GM12878 (cell line): ENCODE measurements at regions not wholly inside any gene's neighbourhood (a gene's known extent, or its start where the extent isn't known, plus 50 kb on each side); places are given as distances from the start of the nearest gene placed in this dataset.

ENCODE experiments used
- ATAC-seq: fragments of 200-7000 bp; cut with Tn5 transposase; 3 replicates; pipeline ENCODE4 v1.9.1; 2020; ENCODE audit warnings: mild to moderate bottlenecking, moderate library complexity
- BruUV-seq: library from RNA; stranded (reverse); fragments of 400-500 nt; replicated peaks from 2 replicates; lab custom pipeline; 2021; lab: Mats Ljungman, UMichigan
- CTCF ChIA-PET: fragments of 300-600 bp; sonication (Branson Sonifier 250); formaldehyde crosslinking; extraction: SDS; loops from one replicate; lab custom pipeline; 2021; ENCODE audit warnings: inconsistent platforms; lab: Yijun Ruan, JAX
- POLR2A ChIA-PET: fragments of 350-600 bp; formaldehyde crosslinking; extraction: SDS; loops from one replicate; lab custom pipeline; 2021; ENCODE audit warnings: inconsistent platforms; lab: Charles Lee
- RAD21 ChIA-PET: fragments of 300-600 bp; sonication (Branson Sonifier 250); formaldehyde crosslinking; loops from one replicate; lab custom pipeline; 2023; ENCODE audit warnings: antibody characterized with exemption; ENCODE audit not compliant: unreplicated experiment; lab: Charles Lee
- SMC1A ChIA-PET: fragments of 300-600 bp; sonication (Branson Sonifier 250); formaldehyde crosslinking; loops from one replicate; lab custom pipeline; 2023; ENCODE audit not compliant: unreplicated experiment, uncharacterized antibody; lab: Charles Lee
- DNase-seq: peaks from one replicate; pipeline ENCODE4 v3.0.0-alpha.2; 2011; ENCODE audit warnings: low read depth, low spot score
- FAIRE-seq: peaks from 3 replicates; lab custom pipeline; 2011; peaks lifted over from hg19 to GRCh38; lab: Jason Lieb, UNC
- H2AFZ ChIP-seq: 2 replicates; pipeline ENCODE4 v1.6.0; 2011; ENCODE audit warnings: low read depth, low read length, control low read depth; ENCODE audit not compliant: control insufficient read depth
- H3K27ac ChIP-seq: 2 replicates; pipeline ENCODE4 v1.5.1; 2011; ENCODE audit warnings: control low read depth; ENCODE audit not compliant: control insufficient read depth, insufficient read depth
- H3K27me3 ChIP-seq, 2 experiments: replicated peaks in 1 of 2; 2 replicates each; pipeline versions ENCODE4 v1.6.0 to v1.6.1; 2011; ENCODE audit warnings: low read length in 1 of 2; ENCODE audit not compliant: control insufficient read depth in 2 of 2, insufficient read depth in 2 of 2
- H3K36me3 ChIP-seq, 2 experiments: 2 replicates each; pipeline ENCODE4 v1.5.1; 2011; ENCODE audit warnings: low read length in 1 of 2; ENCODE audit not compliant: control insufficient read depth in 2 of 2, insufficient read depth in 2 of 2
- H3K4me1 ChIP-seq: 2 replicates; pipeline ENCODE4 v1.6.1; 2011; ENCODE audit warnings: mild to moderate bottlenecking, low read length, moderate library complexity, mixed read lengths; ENCODE audit not compliant: control insufficient read depth, insufficient read depth
- H3K4me2 ChIP-seq: 2 replicates; pipeline ENCODE4 v1.6.0; 2011; ENCODE audit warnings: control low read depth; ENCODE audit not compliant: control insufficient read depth, insufficient read depth
- H3K4me3 ChIP-seq: fragments of 200-600 bp; sonication (generic); 2 replicates; pipeline ENCODE4 v1.5.1; 2016
- H3K79me2 ChIP-seq: 2 replicates; pipeline ENCODE4 v1.6.0; 2011; ENCODE audit warnings: low read length; ENCODE audit not compliant: control insufficient read depth, insufficient read depth
- H3K9ac ChIP-seq: 2 replicates; pipeline ENCODE4 v1.8.0; 2011; ENCODE audit warnings: low read length, control low read depth, mixed read lengths; ENCODE audit not compliant: control insufficient read depth, insufficient read depth
- H3K9me3 ChIP-seq: replicated peaks from 3 replicates; pipeline ENCODE4 v1.5.1; 2011; ENCODE audit warnings: mild to moderate bottlenecking, low read length; ENCODE audit not compliant: control insufficient read depth, insufficient read depth
- H4K20me1 ChIP-seq: 2 replicates; pipeline ENCODE4 v1.6.0; 2011; ENCODE audit not compliant: control insufficient read depth, insufficient read depth
- ATF2 ChIP-seq: IDR thresholded peaks from 2 replicates; pipeline ENCODE4 v1.6.1; 2012; ENCODE audit warnings: low read length, inconsistent platforms
- BRCA1 ChIP-seq: IDR thresholded peaks from 2 replicates; pipeline ENCODE4 v1.6.1; 2011; ENCODE audit warnings: low read depth, low read length, improper control_type of control experiment
- CREM ChIP-seq: IDR thresholded peaks from 2 replicates; pipeline ENCODE4 v1.6.1; 2014; ENCODE audit warnings: antibody characterized with exemption, low read depth
- HDGF ChIP-seq: fragments of 450-650 bp; IDR thresholded peaks from 2 replicates; pipeline ENCODE4 v1.6.1; 2016; ENCODE audit warnings: antibody characterized with exemption
- JUNB ChIP-seq: IDR thresholded peaks from 2 replicates; pipeline ENCODE4 v1.6.1; 2016; ENCODE audit warnings: antibody characterized with exemption, mild to moderate bottlenecking
- JUND ChIP-seq: IDR thresholded peaks from 2 replicates; pipeline ENCODE4 v1.6.1; 2012; ENCODE audit warnings: low read depth, mild to moderate bottlenecking, low read length, improper control_type of control experiment, moderate library complexity
- KAT2A ChIP-seq: conservative IDR thresholded peaks from 2 replicates; pipeline ENCODE4 v1.6.1; 2011; ENCODE audit warnings: low read depth, low read length; ENCODE audit not compliant: control insufficient read depth
- MYB ChIP-seq: fragments of 150-350 bp; IDR thresholded peaks from 2 replicates; pipeline ENCODE4 v1.6.1; 2014; ENCODE audit warnings: mild to moderate bottlenecking, low read depth, low read length, borderline replicate concordance
- NR2C2 ChIP-seq: IDR thresholded peaks from 2 replicates; pipeline ENCODE4 v1.6.1; 2011; ENCODE audit warnings: borderline replicate concordance, low read depth; ENCODE audit not compliant: control insufficient read depth, insufficient read length
- RAD51 ChIP-seq: fragments of 450-650 bp; IDR thresholded peaks from 2 replicates; pipeline ENCODE4 v1.6.1; 2016; ENCODE audit warnings: moderate library complexity, mild to moderate bottlenecking, inconsistent platforms
- SRF ChIP-seq, 2 experiments: IDR thresholded peaks; 2 replicates each; pipeline ENCODE4 v1.6.1; 2011; ENCODE audit warnings: low read depth in 2 of 2, low read length in 2 of 2, mild to moderate bottlenecking in 1 of 2, moderate library complexity in 1 of 2
- SUPT20H ChIP-seq: IDR thresholded peaks from 2 replicates; pipeline ENCODE4 v1.6.1; 2011; ENCODE audit warnings: low read depth, mild to moderate bottlenecking, low read length, moderate library complexity, borderline replicate concordance; ENCODE audit not compliant: control insufficient read depth
- ZBED1 ChIP-seq: IDR thresholded peaks from 2 replicates; pipeline ENCODE4 v1.6.1; 2016; ENCODE audit warnings: borderline replicate concordance
- ZBTB40 ChIP-seq: fragments of 450-650 bp; IDR thresholded peaks from 2 replicates; pipeline ENCODE4 v1.6.1; 2016; ENCODE audit warnings: mild to moderate bottlenecking, moderate library complexity, borderline replicate concordance
- WGBS: methylation state at CpG from one replicate; pipeline ENCODE4 v1.1.6; 2016; ENCODE audit warnings: low lambda C conversion rate; ENCODE audit not compliant: insufficient replicate concordance, insufficient coverage; ENCODE audit errors: missing lambda C conversion rate; 5-methylcytosine and 5-hydroxymethylcytosine counted together
- in situ Hi-C: fragments of 300-500 bp; cut with MboI; formaldehyde crosslinking; loops from 9 replicates; pipeline ENCODE4 v1.14.3; 2018; ENCODE audit warnings: mixed read lengths
- intact Hi-C: fragments of 100-400 bp; cut with micrococcal nuclease; formaldehyde crosslinking; loops from one replicate; pipeline ENCODE4 v1.14.2; 2022; ENCODE audit not compliant: unreplicated experiment
- TF ChIP-seq, protein P1 (sequence below): IDR thresholded peaks from 2 replicates; pipeline ENCODE4 v1.6.1; 2012; ENCODE audit warnings: low read depth, low read length, improper control_type of control experiment
- TF ChIP-seq, protein P2 (sequence below): fragments of 450-650 bp; IDR thresholded peaks from 2 replicates; pipeline ENCODE4 v1.6.1; 2018; ENCODE audit warnings: mild to moderate bottlenecking, low read depth, moderate library complexity; ENCODE audit not compliant: partially characterized antibody

- no peak for TF ChIP-seq SRF (IDR thresholded peaks at IDR 0.05; ENCODE audit: low read depth in 2 of 2, low read length in 2 of 2)
- TF ChIP-seq ZBTB40 = no peak
- TF ChIP-seq, protein P1, sequence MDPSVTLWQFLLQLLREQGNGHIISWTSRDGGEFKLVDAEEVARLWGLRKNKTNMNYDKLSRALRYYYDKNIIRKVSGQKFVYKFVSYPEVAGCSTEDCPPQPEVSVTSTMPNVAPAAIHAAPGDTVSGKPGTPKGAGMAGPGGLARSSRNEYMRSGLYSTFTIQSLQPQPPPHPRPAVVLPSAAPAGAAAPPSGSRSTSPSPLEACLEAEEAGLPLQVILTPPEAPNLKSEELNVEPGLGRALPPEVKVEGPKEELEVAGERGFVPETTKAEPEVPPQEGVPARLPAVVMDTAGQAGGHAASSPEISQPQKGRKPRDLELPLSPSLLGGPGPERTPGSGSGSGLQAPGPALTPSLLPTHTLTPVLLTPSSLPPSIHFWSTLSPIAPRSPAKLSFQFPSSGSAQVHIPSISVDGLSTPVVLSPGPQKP = no peak
- TF ChIP-seq BRCA1 = no peak
- no peak for TF ChIP-seq RAD51
- no peak for TF ChIP-seq JUNB
Measured at GRCh38 chr18:71597219-71597618, 946.9 kb downstream of the CBLN2 start (continued).

GRCh38 chr18:71583252-71583651 is 960.9 kb downstream of the CBLN2 start:
- Histone ChIP-seq H3K4me2 (no peak overlapping the region), H3K4me3 (no peak overlapping the region), H3K9me3 (no peaks in the 10 kb centered on the region), H3K79me2 (no peaks in the 10 kb centered on the region), H3K36me3 (no peaks in the 10 kb centered on the region), H4K20me1 (no peaks in the 10 kb centered on the region), H3K27me3 (no peaks in the 10 kb centered on the region), H2AFZ (no peak overlapping the region), H3K9ac (no peak overlapping the region), H3K4me1 (no peaks in the 10 kb centered on the region), H3K27ac (no peak overlapping the region)
- DNase-seq = no peak
- in situ Hi-C loops (no loop called here), intact Hi-C loops (no loop called here)
- ChIA-PET RAD21 (no interaction called here), SMC1A (no interaction called here), CTCF (no interaction called here), POLR2A (no interaction called here)
- ATAC-seq = no peak
- BruUV-seq = no TSS peak
- FAIRE-seq = no peak
- WGBS = 29% methylated on average over 4 of the region's 4 CpGs
- TF ChIP-seq HDGF = no peak
- no peak for TF ChIP-seq ZBED1
- TF ChIP-seq KAT2A = no peak
- TF ChIP-seq, protein P2, sequence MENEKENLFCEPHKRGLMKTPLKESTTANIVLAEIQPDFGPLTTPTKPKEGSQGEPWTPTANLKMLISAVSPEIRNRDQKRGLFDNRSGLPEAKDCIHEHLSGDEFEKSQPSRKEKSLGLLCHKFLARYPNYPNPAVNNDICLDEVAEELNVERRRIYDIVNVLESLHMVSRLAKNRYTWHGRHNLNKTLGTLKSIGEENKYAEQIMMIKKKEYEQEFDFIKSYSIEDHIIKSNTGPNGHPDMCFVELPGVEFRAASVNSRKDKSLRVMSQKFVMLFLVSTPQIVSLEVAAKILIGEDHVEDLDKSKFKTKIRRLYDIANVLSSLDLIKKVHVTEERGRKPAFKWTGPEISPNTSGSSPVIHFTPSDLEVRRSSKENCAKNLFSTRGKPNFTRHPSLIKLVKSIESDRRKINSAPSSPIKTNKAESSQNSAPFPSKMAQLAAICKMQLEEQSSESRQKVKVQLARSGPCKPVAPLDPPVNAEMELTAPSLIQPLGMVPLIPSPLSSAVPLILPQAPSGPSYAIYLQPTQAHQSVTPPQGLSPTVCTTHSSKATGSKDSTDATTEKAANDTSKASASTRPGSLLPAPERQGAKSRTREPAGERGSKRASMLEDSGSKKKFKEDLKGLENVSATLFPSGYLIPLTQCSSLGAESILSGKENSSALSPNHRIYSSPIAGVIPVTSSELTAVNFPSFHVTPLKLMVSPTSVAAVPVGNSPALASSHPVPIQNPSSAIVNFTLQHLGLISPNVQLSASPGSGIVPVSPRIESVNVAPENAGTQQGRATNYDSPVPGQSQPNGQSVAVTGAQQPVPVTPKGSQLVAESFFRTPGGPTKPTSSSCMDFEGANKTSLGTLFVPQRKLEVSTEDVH = no peak
- TF ChIP-seq ATF2 = no peak
- no peak for TF ChIP-seq MYB
- no peak for TF ChIP-seq SUPT20H
- no peak for TF ChIP-seq JUND
- TF ChIP-seq NR2C2 = no peak
- TF ChIP-seq CREM = no peak
